Smooth muscle cell (in vitro differentiated cells): ENCODE measurements at regions not wholly inside any gene's neighbourhood (a gene's known extent, or its start where the extent isn't known, plus 50 kb on each side); places are given as distances from the start of the nearest gene placed in this dataset.
"Not testable (repeated sequence)": the region's sequence is repeated elsewhere in the genome, so short reads cannot be mapped to it uniquely, and the experiment has no call there.

Experiments used
- DNase-seq: peaks from one replicate; lab custom pipeline; 2025; ENCODE audit not compliant: unreplicated experiment; lab: John Stamatoyannopoulos, UW
- H2AFZ ChIP-seq: fragments of 200-600 bp; sonication (generic); 2 replicates; pipeline ENCODE4 v1.6.0; 2016; ENCODE audit warnings: antibody characterized with exemption, low read depth, mild to moderate bottlenecking
- H3F3A ChIP-seq: fragments of 200-600 bp; sonication (generic); 2 replicates; pipeline ENCODE4 v1.6.0; 2017; ENCODE audit warnings: antibody characterized with exemption, low read depth
- H3K27ac ChIP-seq: fragments of 200-600 bp; sonication (generic); 2 replicates; pipeline ENCODE4 v1.5.1; 2016; ENCODE audit warnings: low read depth, mild to moderate bottlenecking
- H3K27me3 ChIP-seq: fragments of 200-600 bp; sonication (generic); 2 replicates; pipeline ENCODE4 v1.6.1; 2016; ENCODE audit warnings: low read depth, mild to moderate bottlenecking
- H3K36me3 ChIP-seq: fragments of 200-600 bp; sonication (generic); 2 replicates; pipeline ENCODE4 v1.5.1; 2016; ENCODE audit warnings: low read depth
- H3K4me1 ChIP-seq: fragments of 200-600 bp; sonication (generic); 2 replicates; pipeline ENCODE4 v1.5.1; 2016; ENCODE audit warnings: low read depth
- H3K4me2 ChIP-seq: fragments of 200-600 bp; sonication (generic); 2 replicates; pipeline ENCODE4 v1.6.0; 2016; ENCODE audit warnings: mild to moderate bottlenecking
- H3K4me3 ChIP-seq: fragments of 200-600 bp; sonication (generic); 2 replicates; pipeline ENCODE4 v1.5.1; 2016; ENCODE audit warnings: mild to moderate bottlenecking
- H3K79me2 ChIP-seq: fragments of 200-600 bp; sonication (generic); 2 replicates; pipeline ENCODE4 v1.6.0; 2016; ENCODE audit warnings: low read depth, mild to moderate bottlenecking
- H3K9ac ChIP-seq: fragments of 200-600 bp; sonication (generic); 2 replicates; pipeline ENCODE4 v1.6.0; 2016; ENCODE audit warnings: low read depth
- H3K9me3 ChIP-seq: fragments of 200-600 bp; sonication (generic); replicated peaks from 2 replicates; pipeline ENCODE4 v1.5.1; 2016; ENCODE audit warnings: low read depth
- H4K20me1 ChIP-seq: fragments of 200-600 bp; sonication (generic); 2 replicates; pipeline ENCODE4 v1.6.0; 2016; ENCODE audit warnings: low read depth
- CTCF ChIP-seq: fragments of 200-600 bp; sonication (generic); IDR thresholded peaks from 2 replicates; pipeline ENCODE4 v1.5.1; 2017; ENCODE audit warnings: borderline replicate concordance, mild to moderate bottlenecking, antibody characterized with exemption; ENCODE audit not compliant: insufficient read depth, poor library complexity, severe bottlenecking
- WGBS: methylation state at CpG from one replicate; pipeline ENCODE4 v1.1.7; 2016; ENCODE audit warnings: low lambda C conversion rate; 5-methylcytosine and 5-hydroxymethylcytosine counted together

- Histone ChIP-seq H3K27me3 (no peaks in the 10 kb centered on the region), H4K20me1 (no peaks in the 10 kb centered on the region), H3K4me1 (no peaks in the 10 kb centered on the region), H2AFZ (no peak overlapping the region), H3K36me3 (peaks cover 5% of the 10 kb centered on the region), H3K4me2 (no peak overlapping the region), H3F3A (no peaks in the 10 kb centered on the region), H3K79me2 (no peaks in the 10 kb centered on the region), H3K9ac (no peak overlapping the region), H3K4me3 (no peak overlapping the region), H3K27ac (no peak overlapping the region), H3K9me3 (peaks cover 68% of the 10 kb centered on the region)
- DNase-seq, result no peak
- 68% methylated on average over 3 of the region's 3 CpGs for WGBS
- TF ChIP-seq CTCF, result no peak
These were observed 172.1 kb downstream of the GOLGA6L6 start for GRCh38 chr15:20369500-20369899.

- no peak overlapping the region for H3K9ac ChIP-seq
- H3K27me3 ChIP-seq, result no peaks in the 10 kb centered on the region
- H3K4me3 ChIP-seq, result no peak overlapping the region
- H3K27ac ChIP-seq, result no peak overlapping the region
- no peaks in the 10 kb centered on the region for H4K20me1 ChIP-seq
- peaks cover 72% of the 10 kb centered on the region for H3K9me3 ChIP-seq
- WGBS, result 34% methylated on average over 1 of the region's 1 CpG
- H3K36me3 ChIP-seq, result peaks cover 5% of the 10 kb centered on the region
- H3F3A ChIP-seq, result no peaks in the 10 kb centered on the region
- DNase-seq, result no peak
- H3K4me1 ChIP-seq, result no peaks in the 10 kb centered on the region
- no peak overlapping the region for H2AFZ ChIP-seq
- H3K79me2 ChIP-seq, result no peaks in the 10 kb centered on the region
- no peak overlapping the region for H3K4me2 ChIP-seq
- TF ChIP-seq CTCF, result no peak
These were observed 172.6 kb downstream of the GOLGA6L6 start for GRCh38 chr15:20368974-20369373.

- H3K27ac ChIP-seq, result no peak overlapping the region
- no peaks in the 10 kb centered on the region for H4K20me1 ChIP-seq
- no peak overlapping the region for H3K9ac ChIP-seq
- H3K79me2 ChIP-seq, result no peaks in the 10 kb centered on the region
- no peak for DNase-seq
- H3K9me3 ChIP-seq, result peaks cover 69% of the 10 kb centered on the region
- no peak overlapping the region for H2AFZ ChIP-seq
- WGBS, result 63% methylated on average over 2 of the region's 2 CpGs
- no peaks in the 10 kb centered on the region for H3K4me1 ChIP-seq
- no peaks in the 10 kb centered on the region for H3F3A ChIP-seq
- no peak overlapping the region for H3K4me3 ChIP-seq
- H3K36me3 ChIP-seq, result peaks cover 5% of the 10 kb centered on the region
- H3K27me3 ChIP-seq, result no peaks in the 10 kb centered on the region
- H3K4me2 ChIP-seq, result no peak overlapping the region
- TF ChIP-seq CTCF, result no peak
These were observed 174.5 kb downstream of the GOLGA6L6 start for GRCh38 chr15:20367093-20367492.

DNA sequence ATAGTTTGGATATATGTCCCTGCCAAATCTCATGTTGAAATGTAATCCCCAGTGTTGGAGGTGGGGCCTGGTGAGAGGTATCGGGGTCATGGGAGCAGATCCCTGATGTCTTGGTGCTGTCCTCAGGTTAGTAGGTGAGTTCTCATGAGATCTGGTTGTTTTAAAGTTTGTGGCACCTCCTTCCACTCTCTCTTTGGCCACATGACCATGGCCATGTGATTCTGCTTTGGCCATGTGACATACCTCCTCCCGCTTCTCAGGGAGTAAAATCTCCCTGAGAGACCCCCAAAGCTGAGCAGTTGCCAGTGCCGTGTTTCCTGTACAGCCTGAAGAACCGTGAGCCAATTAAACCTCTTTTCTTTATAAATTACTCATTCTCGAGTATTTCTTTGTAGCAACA, 178.0 kb downstream of the GOLGA6L6 start:
- not testable (repeated sequence) for H3K27ac ChIP-seq, H3K27me3 ChIP-seq, H3K4me2 ChIP-seq, DNase-seq, H3F3A ChIP-seq, H3K4me1 ChIP-seq, H3K36me3 ChIP-seq, H3K4me3 ChIP-seq, H3K79me2 ChIP-seq, H3K9ac ChIP-seq, H4K20me1 ChIP-seq, H2AFZ ChIP-seq
- 57% methylated on average over 5 of the region's 5 CpGs for WGBS
- peaks cover 74% of the 10 kb centered on the region for H3K9me3 ChIP-seq
